ENCODE measurements at regions not wholly inside any gene's neighbourhood (a gene's known extent, or its start where the extent isn't known, plus 50 kb on each side); places are given as distances from the start of the nearest gene placed in this dataset.

- no TSS peak for BruUV-seq (replicated peaks)
- Histone ChIP-seq H3K27me3 (ENCODE audit: low read length) (peaks cover 20% of the 10 kb centered on the region; the same call in 1 of the 2 replicates), H3F3A (ENCODE audit: low read length, unreplicated experiment) (no peaks in the 10 kb centered on the region), H2AFZ (ENCODE audit: low read length) (no peak overlapping the region), H4K20me1 (ENCODE audit: low read length) (no peaks in the 10 kb centered on the region), H3K9ac (ENCODE audit: low read length) (no peak overlapping the region), H3K36me3 (ENCODE audit: low read depth, low read length) (no peaks in the 10 kb centered on the region), H3K4me1 (ENCODE audit: insufficient read depth, low read length) (no peaks in the 10 kb centered on the region), H3K4me3 (ENCODE audit: low read length) (no peak overlapping the region), H3K9me3 (ENCODE audit: low read length) (no peaks in the 10 kb centered on the region), H3K79me2 (ENCODE audit: low read length) (no peaks in the 10 kb centered on the region), H3K4me2 (ENCODE audit: low read length) (no peak overlapping the region), H3K27ac (ENCODE audit: low read length) (no peak overlapping the region), H3K9me2 (replicated peaks; ENCODE audit: low read length) (no peaks in the 10 kb centered on the region)
- TF ChIP-seq EZH2 (IDR thresholded peaks at IDR 0.05; ENCODE audit: low read length, unreplicated experiment) (no peak), EZH2phosphoT487 (IDR thresholded peaks at IDR 0.05; ENCODE audit: borderline replicate concordance, low read length) (no peak), CTCF (conservative IDR thresholded peaks at IDR 0.05; ENCODE audit: low read depth, low read length) (no peak)
- POLR2A ChIA-PET (ENCODE audit: unreplicated experiment): no interaction called here
- DNase-seq (no peak), ATAC-seq (no peak)
- CTCF ChIA-PET: no interaction called here
- intact Hi-C loops (cut with micrococcal nuclease): no loop called here
Measured at GRCh38 chr2:240294514-240294913, 140.9 kb upstream of the GPC1 start.

DNA sequence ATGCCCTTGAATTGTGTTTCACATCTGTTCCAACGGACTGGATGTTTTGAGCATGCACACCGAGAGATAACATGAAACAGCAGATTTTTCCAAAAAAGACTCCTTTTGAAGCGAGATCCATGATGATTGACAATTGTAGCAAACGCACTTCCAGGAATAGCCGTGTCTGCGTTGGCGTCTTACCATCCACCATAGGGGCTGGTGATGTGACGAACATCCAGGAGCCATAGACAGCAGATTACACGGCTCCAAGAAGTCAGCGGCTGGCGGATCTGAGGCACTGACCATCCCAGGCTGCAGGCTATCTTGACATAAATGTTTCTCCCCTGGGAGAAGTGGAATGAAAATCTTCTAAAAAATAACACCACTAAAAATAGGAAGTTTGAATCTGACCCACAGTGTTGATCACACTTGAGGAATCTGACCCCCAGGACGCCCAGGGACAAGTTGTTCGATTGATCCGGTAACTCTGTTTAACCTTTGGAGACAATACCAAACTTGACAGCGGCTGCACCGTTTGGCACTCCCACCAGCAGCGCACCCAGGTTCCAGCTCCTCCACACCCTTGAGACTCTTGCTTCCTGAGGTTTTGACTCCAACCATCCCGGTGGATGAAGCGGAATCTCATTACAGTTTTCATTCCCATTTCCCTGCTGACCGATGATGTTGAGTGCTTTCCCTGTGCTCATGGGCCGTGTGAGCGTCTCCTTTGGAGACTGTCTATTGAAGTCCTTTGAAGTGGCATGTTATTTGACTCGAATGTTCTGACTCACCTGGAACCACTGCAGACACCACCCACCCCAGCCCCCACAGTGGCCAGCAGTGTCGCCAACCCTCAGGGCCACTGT is 140.0 kb upstream of the GPC1 start:
- no peak for ATAC-seq
- Histone ChIP-seq H4K20me1 (ENCODE audit: low read length) (no peaks in the 10 kb centered on the region), H3K79me2 (ENCODE audit: low read length) (no peaks in the 10 kb centered on the region), H3K9ac (ENCODE audit: low read length) (no peak overlapping the region), H3K9me3 (ENCODE audit: low read length) (no peaks in the 10 kb centered on the region), H2AFZ (ENCODE audit: low read length) (no peak overlapping the region), H3F3A (ENCODE audit: low read length, unreplicated experiment) (no peaks in the 10 kb centered on the region), H3K27me3 (ENCODE audit: low read length) (peaks cover 18% of the 10 kb centered on the region; the same call in 1 of the 2 replicates), H3K4me1 (ENCODE audit: insufficient read depth, low read length) (no peaks in the 10 kb centered on the region), H3K4me3 (ENCODE audit: low read length) (no peak overlapping the region), H3K27ac (ENCODE audit: low read length) (no peak overlapping the region), H3K4me2 (ENCODE audit: low read length) (no peak overlapping the region), H3K9me2 (replicated peaks; ENCODE audit: low read length) (no peaks in the 10 kb centered on the region), H3K36me3 (ENCODE audit: low read depth, low read length) (no peaks in the 10 kb centered on the region)
- intact Hi-C loops (cut with micrococcal nuclease): no loop called here
- ChIA-PET CTCF (no interaction called here), POLR2A (ENCODE audit: unreplicated experiment) (no interaction called here)
- no peak for DNase-seq
- no TSS peak for BruUV-seq (replicated peaks)
- no peak for TF ChIP-seq CTCF (conservative IDR thresholded peaks at IDR 0.05; ENCODE audit: low read depth, low read length)
- no peak for TF ChIP-seq EZH2 (IDR thresholded peaks at IDR 0.05; ENCODE audit: low read length, unreplicated experiment)
- TF ChIP-seq EZH2phosphoT487 (IDR thresholded peaks at IDR 0.05; ENCODE audit: borderline replicate concordance, low read length): no peak

- H3K9ac ChIP-seq (ENCODE audit: low read length): no peak overlapping the region
Measured at GRCh38 chr2:240296104-240296406, 139.4 kb upstream of the GPC1 start.

More at GRCh38 chr2:240296104-240296406, 139.4 kb upstream of the GPC1 start:
- no peak overlapping the region for H3K4me3 ChIP-seq (ENCODE audit: low read length)
- TF ChIP-seq CTCF (conservative IDR thresholded peaks at IDR 0.05; ENCODE audit: low read depth, low read length): no peak
- TF ChIP-seq EZH2 (IDR thresholded peaks at IDR 0.05; ENCODE audit: low read length, unreplicated experiment): no peak
- TF ChIP-seq EZH2phosphoT487 (IDR thresholded peaks at IDR 0.05; ENCODE audit: borderline replicate concordance, low read length): no peak
- no peaks in the 10 kb centered on the region for H3K4me1 ChIP-seq (ENCODE audit: insufficient read depth, low read length)
- intact Hi-C loops (cut with micrococcal nuclease): no loop called here
- H3F3A ChIP-seq (ENCODE audit: low read length, unreplicated experiment): no peaks in the 10 kb centered on the region
- H2AFZ ChIP-seq (ENCODE audit: low read length): no peak overlapping the region
- H3K9me2 ChIP-seq (replicated peaks; ENCODE audit: low read length): no peaks in the 10 kb centered on the region
- no peak overlapping the region for H3K27ac ChIP-seq (ENCODE audit: low read length)
- no peak overlapping the region for H3K4me2 ChIP-seq (ENCODE audit: low read length)
- DNase-seq (no peak), ATAC-seq (no peak)
- POLR2A ChIA-PET (ENCODE audit: unreplicated experiment): no interaction called here
- no TSS peak for BruUV-seq (replicated peaks)
- H3K79me2 ChIP-seq (ENCODE audit: low read length): no peaks in the 10 kb centered on the region
- CTCF ChIA-PET: no interaction called here
- H3K36me3 ChIP-seq (ENCODE audit: low read depth, low read length): no peaks in the 10 kb centered on the region
- peaks cover 13% of the 10 kb centered on the region; the same call in 1 of the 2 replicates for H3K27me3 ChIP-seq (ENCODE audit: low read length)
- no peaks in the 10 kb centered on the region for H3K9me3 ChIP-seq (ENCODE audit: low read length)
- no peaks in the 10 kb centered on the region for H4K20me1 ChIP-seq (ENCODE audit: low read length)
